Stimulated activated CD8-positive, alpha-beta memory T cell treated with anti-CD3 and anti-CD28 coated beads, Interleukin-7, amount 100 ng/mL, for 24 hours (primary cell): ENCODE measurements at regions not wholly inside any gene's neighbourhood (a gene's known extent, or its start where the extent isn't known, plus 50 kb on each side); places are given as distances from the start of the nearest gene placed in this dataset.

Experiments
- DNase-seq: peaks from one replicate; pipeline ENCODE4 v3.0.0-alpha.2; 2020; ENCODE audit warnings: low read depth

DNA sequence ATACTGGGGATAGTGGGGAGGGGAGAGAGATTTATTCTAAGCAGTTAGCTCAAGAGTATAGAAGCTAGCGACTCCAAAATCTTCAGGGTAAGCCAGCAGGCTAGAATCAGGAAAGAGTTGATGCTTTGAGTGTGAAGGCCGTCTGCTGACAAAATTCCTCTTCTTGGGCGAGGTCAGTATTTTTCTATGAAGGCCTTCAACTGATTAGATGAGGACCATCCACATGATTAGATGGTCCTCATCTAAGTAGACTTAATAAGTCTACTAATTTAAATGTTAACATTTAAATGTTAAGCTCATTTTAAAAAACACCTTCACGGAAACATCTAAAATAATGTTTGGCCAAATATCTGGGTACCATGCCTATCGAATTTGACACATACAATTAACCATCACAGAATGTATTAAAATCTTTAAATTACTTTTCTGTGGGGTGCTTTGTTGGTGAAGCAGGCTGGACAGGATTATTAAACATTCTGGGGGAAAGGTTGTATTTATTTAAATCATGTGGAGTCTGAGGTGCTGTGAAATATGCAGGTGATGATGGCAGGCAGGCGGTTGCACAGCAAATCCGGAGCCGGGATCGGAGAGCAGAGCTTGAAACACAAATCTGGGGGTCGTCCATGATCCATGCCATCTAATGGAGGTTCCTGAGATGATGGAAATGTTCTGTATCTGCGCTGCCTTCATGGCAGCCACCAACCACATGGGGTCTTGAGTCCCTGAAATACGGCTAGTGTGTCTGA, 49.8 kb upstream of the ADORA2B start:
- no peak for DNase-seq
